GM12872 (cell line): ENCODE measurements at regions not wholly inside any gene's neighbourhood (a gene's known extent, or its start where the extent isn't known, plus 50 kb on each side); places are given as distances from the start of the nearest gene placed in this dataset.

Source experiments
- CTCF ChIP-seq: IDR thresholded peaks from 3 replicates; pipeline ENCODE4 v1.5.1; 2011; ENCODE audit warnings: low read depth, mild to moderate bottlenecking, low read length, moderate library complexity; ENCODE audit not compliant: insufficient read depth

- TF ChIP-seq CTCF: no peak
Measured at GRCh38 chr4:66433706-66434105, 763.4 kb upstream of the EPHA5 start.

- TF ChIP-seq CTCF: no peak
Measured at GRCh38 chr4:66430856-66431255, 760.6 kb upstream of the EPHA5 start.

- no peak for TF ChIP-seq CTCF
Measured at GRCh38 chr4:66429276-66429675, 759.0 kb upstream of the EPHA5 start.

GRCh38 chr4:66416425-66416824 lies 746.1 kb upstream of the EPHA5 start:
- no peak for TF ChIP-seq CTCF

- TF ChIP-seq CTCF: no peak
Measured at GRCh38 chr4:66404141-66404540, 733.9 kb upstream of the EPHA5 start.

GRCh38 chr4:66376921-66377320 lies 706.6 kb upstream of the EPHA5 start:
- no peak for TF ChIP-seq CTCF

- no peak for TF ChIP-seq CTCF
Measured at GRCh38 chr4:66376396-66376795, 706.1 kb upstream of the EPHA5 start.

- no peak for TF ChIP-seq CTCF
Measured at GRCh38 chr4:66373268-66373667, 703.0 kb upstream of the EPHA5 start.
